T47D (cell line): ENCODE measurements at regions not wholly inside any gene's neighbourhood (a gene's known extent, or its start where the extent isn't known, plus 50 kb on each side); places are given as distances from the start of the nearest gene placed in this dataset.

Experiments used
- DNase-seq, 2 experiments: peaks; one replicate each; pipeline versions ENCODE4 v3.0.0 to v3.0.0-alpha.2; 2011 to 2012; ENCODE audit warnings: low read depth in 1 of 2, low spot score in 1 of 2
- JUND ChIP-seq: IDR thresholded peaks from 2 replicates; pipeline ENCODE4 v1.6.1; 2012; ENCODE audit warnings: low read depth
- in situ Hi-C: cut with HindIII; loops from 2 replicates; pipeline ENCODE4 v1.10.0; 2016; ENCODE audit warnings: low sequenced_read_pairs, low pct_unique_long_range_greater_than_20kb

DNA sequence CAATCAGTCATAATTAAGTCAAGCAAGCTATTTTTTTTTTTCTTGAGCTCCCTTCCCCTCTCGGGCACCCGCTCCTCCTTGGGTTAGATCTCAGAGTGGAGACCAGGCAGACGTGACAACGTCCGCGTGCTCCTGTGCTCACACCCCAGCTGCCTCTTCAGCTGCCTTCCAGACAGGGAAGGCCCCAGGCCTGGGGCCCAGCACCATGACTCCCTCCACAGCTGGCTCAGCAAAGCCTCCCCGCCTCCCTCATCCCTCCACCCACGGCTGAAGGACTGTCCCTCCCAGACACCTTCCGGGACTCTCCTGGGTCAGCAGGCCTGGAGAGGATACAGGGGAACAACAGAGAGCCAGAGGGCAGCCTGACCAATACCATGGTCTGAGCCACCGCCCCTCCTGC is 87.9 kb upstream of the LINGO1 start:
- TF ChIP-seq JUND = no peak

DNA sequence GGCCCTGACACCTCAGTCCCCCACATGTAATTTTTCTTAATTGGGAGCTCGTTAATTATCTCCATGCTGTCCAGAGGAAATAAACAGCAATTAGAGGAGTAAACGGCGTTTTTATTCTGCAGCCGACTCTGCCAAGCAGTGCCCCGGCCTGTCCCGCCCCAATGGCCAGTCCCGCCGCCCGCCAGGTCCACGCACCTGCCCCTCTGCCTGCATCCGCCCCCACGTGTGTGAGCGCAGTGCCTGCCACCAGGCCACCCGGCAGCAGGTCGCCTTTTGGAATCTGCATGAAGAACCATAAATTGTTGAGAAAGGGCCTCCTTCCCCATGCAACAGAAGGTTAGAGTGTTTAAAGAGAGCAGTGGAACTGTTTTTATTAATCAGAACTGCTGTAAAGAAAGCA is 87.5 kb upstream of the LINGO1 start:
- TF ChIP-seq JUND = no peak
- no peak for DNase-seq
- in situ Hi-C loops = no loop called here

More for the DNA sequence above, 87.9 kb upstream of the LINGO1 start:
- in situ Hi-C loops = no loop called here
- DNase-seq = no peak

DNA sequence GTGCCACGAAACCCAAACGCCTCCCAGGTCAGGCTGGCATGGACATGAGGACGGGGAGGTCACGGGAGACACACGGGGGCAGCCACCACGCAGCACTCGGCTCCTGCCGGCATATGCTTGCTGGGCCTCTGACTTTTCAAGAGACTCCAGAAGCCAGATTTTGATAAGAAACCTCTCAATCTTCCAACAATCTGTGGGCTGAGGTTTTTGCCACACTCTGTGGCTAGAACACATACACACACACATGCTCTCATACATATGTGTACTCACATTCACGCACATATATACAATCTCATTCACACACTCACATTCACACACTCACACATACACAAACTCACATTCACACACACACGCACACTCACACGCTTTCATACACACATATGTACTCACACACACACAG is 86.7 kb upstream of the LINGO1 start:
- DNase-seq = no peak
- TF ChIP-seq JUND = no peak
- in situ Hi-C loops = no loop called here

DNA sequence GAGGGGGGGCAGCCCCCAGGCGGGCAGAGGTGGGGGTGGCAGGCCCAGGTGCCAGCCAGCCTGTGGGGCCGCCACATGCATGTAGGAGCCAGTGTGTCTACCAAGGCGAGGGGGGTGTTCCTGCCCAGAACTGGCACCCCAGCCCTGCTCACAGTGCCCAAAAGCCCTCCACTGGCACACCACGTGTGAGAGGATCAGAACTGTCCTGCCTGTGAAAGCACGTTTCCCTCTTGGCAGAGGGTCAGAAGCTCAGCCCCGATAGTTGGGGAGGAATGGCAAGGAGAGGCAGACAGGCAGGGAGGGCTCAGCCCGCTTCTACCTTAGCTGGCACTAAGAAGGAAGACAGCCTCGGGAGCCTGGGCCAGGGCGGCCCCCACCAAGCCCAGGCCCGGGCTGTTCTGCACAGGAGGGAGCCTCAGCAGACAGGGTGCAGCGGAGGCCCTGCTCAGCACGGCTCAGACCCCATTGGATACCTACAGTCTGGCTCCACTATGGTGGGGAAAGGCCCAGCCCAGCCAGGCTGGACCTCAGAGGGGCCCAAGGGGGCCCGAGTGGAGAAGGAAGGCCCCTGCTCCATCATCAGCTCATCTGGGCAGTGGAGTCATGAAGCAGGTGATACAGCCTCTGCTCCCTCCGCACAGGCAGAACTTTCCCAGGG is 84.8 kb upstream of the LINGO1 start:
- no peak for TF ChIP-seq JUND
- in situ Hi-C loops = no loop called here
- DNase-seq = no peak

DNA sequence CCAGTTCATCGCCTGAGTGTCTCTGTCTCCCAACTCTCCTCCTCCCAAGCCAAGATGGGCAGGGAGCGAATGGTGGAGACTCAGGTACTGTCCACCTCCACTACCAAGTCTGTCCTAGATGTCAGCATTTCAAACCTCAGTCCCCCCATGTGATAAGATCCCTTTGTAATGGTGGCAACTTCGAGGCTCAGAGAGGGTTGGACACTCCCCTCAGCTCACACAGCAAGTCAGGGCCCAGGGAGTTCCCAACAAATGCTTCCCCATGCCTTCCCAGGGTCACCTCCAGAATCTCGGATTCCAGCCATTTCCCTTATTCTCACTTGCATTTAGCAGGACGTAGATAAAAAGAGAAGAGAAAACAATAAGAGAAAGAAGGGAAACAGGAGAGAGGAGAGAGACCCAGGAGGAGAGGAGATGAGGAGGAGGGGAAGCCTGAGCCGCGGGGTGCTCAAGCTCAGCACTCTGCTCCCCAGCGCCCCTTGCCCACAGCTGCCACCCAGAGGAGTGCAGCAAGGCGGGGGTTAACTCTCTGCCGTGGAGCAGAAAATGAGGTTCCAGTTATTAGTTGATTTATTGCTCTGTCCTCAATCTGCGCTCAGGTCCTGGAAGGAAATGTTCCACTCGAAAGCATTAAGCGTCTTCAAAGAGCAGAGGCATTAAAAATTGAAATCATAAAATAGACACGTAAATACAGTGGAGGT is 84.1 kb upstream of the LINGO1 start:
- TF ChIP-seq JUND = no peak
- DNase-seq = no peak
- in situ Hi-C loops = no loop called here

DNA sequence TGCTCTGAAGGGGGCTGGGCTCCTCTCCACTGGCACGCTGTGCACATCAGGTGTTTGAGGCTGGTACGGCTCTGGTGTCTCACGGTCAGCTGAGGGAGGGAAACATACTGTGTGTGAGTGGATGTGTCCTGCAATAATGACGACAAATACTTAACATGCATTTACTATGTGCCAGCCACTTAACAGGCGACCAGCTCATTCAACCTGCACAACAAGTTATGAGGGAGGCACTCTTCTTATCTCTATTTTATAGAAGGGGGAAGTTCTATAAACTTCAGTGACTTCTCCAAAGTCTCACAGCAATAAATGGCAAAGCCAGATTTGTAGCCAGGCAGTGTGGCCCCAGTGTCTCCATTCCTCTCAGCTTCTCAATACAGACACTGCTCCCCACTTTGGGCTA is 83.1 kb upstream of the LINGO1 start:
- TF ChIP-seq JUND = no peak
- DNase-seq = no peak
- in situ Hi-C loops = no loop called here

DNA sequence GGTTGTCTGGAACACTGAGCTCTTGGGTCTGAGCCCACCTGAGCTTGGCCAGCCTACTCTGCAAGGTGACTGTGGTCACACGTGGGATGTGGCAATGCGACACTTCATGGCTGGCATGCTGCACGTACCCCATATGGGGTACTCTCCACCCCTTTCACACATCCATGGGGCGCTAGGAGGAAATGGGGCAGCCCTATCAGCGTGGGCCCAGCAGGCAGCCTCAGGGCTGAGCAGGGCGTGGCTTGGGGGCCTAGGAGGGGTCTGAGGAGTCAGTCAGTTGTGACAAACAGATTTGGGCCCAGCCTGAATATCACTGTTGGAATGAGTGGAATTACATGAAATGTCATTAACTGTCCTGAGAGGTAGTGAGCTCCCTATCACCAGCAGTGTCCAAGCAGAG is 82.3 kb upstream of the LINGO1 start:
- DNase-seq = no peak
- in situ Hi-C loops = no loop called here

DNA sequence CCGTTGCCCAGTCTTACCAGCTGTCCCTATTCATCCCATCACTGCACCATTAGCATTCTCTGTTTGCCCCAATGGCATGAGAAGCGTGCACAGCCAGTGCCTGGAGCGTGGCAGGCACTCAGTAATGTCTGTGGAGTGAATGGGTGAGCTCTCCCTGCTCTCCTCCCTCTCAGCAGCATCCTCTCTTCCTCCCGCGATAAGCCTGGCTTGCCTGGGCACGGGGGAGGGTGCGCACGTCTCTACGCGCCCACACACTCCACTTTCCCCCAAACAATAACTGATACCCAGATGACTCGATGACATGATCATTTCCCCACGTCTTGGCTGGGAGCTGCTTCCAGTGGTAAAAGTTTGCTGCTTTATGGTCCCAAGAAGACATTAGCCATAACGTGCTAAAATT is 81.8 kb upstream of the LINGO1 start:
- no peak for DNase-seq
- TF ChIP-seq JUND = no peak
- in situ Hi-C loops = no loop called here

More for the DNA sequence above, 82.3 kb upstream of the LINGO1 start:
- no peak for TF ChIP-seq JUND

DNA sequence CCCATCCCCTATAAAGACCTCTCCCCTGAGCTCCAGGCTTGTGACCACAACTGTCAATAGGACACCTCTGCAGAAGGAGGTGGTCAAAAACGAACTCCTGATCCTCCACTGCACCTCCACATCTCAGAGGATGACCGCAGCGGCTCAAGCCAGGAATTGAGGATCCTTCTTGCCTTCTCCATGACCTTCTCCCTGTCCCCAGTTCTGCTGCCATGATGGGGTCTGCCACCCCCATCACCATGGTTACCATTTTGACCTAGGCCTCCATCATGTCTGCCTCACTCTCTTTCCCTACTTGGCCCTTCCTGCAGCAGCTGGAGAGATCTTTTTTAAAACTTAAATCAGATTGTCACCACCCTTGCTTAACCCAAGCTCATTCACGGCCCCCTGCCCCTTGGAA is 81.3 kb upstream of the LINGO1 start:
- in situ Hi-C loops = no loop called here
- no peak for TF ChIP-seq JUND
- no peak for DNase-seq

DNA sequence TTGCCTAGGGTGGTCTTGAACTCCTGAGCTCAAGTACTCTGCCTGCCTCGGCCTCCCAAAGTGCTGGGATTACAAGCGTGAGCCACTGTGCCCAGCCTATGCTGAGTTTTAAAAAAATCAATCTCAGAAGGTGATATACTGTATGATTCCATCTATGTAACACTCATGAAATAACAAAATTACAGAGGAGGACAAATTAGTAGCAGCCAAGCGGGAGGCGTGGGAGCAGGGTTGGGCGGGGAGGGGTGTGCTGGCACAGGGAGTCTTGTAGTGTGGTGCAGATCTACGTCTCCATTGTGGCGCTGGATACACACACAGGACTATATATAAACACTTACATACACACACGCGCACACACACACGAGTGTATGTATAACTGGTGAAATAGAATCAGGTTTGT is 80.6 kb upstream of the LINGO1 start:
- no peak for TF ChIP-seq JUND
- in situ Hi-C loops = no loop called here
- no peak for DNase-seq

DNA sequence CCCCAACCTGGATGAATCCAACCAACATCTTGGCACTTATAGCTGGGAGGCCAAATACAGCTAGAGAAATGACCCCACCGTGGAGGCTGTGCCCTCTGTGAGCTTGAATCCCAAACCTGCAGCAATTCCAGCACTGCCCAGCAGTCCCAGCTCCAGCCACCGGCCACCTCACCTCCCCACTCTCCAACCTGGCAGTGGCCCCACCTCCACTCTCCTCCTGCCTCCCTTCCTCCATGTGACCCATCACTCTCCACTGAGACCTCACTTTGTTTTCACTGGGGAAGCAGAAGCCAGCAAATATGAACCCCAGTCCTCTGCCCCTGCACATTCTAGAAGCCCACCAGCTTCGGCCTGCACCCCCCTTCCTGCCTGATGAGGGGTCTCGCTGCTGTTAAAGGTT is 79.7 kb upstream of the LINGO1 start:
- TF ChIP-seq JUND = no peak
- DNase-seq = no peak
- in situ Hi-C loops = no loop called here

DNA sequence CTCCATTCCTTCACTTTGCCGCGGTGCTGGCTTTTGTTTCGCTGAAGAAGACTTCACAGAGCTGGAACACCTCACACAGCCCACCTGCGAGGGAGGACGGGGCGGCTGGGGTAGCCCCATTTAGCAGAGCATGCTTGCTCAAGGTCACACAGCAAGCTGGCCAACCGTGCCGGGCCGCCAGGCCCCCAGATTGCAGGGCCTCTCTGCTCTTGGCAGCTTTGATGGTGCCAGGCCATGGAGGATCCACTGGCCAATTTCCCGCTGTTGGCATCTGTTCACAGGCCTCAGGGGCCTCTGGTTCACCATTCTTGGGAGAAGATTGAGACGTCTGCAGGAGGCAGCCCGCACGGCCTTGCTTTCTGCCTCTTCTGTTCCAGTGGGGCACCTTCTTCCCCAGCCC is 77.9 kb upstream of the LINGO1 start:
- no peak for DNase-seq
- no peak for TF ChIP-seq JUND
- in situ Hi-C loops = no loop called here

DNA sequence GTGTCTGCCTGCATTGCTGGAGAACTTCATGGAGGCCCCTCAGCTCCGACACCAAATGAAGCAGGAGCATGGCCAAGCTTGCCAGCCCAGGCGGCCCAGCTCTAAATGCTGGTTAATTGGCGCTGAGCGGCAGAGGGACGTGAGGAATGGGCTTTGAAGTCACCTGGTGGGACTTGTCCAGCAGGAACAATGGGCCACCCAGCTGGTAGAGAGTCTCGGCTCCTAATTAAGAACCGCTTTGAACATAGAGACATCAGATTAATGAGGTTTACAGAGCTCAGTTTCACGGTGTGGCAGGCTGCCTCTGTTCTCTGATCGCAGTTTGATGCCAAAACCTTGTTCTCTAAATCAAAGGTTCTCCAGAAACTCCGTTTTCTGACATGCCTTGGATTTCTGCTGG is 77.5 kb upstream of the LINGO1 start:
- no peak for TF ChIP-seq JUND
- no peak for DNase-seq
- in situ Hi-C loops = no loop called here
